ENCODE measurements at regions not wholly inside any gene's neighbourhood (a gene's known extent, or its start where the extent isn't known, plus 50 kb on each side); places are given as distances from the start of the nearest gene placed in this dataset.

DNA sequence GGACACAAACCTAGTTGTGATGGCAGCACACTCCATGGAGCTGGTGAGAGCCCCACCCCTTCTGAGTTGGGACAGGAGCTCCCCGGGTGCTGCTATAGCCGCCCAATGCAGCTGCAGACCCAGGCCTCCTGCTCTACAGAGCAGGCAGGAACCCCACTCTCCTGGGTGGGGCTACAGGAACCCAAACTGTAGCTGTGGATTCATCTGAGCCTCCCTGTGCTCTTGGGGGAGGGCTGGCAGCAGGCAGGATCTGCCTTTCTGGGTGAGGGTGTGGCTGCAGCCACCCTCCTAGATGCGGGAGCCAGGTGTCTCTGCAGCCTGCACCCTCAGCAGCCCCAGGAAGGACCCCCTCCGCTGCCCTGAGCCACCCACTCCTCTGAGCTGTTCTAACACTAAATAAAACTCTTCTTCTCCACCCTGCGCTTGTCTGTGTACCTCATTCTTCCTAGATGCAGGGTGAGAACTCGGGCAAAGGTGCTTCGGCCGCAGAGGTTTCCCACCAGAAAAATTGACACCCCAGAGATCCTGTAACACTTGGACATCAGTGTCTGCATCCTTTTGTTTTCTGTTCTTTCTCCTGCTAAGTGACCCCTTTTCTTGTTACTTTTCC is 55.2 kb upstream of the KIF13A start:
- TF ChIP-seq CTCF (IDR thresholded peaks at IDR 0.05): no peak
- TF ChIP-seq EZH2 (IDR thresholded peaks at IDR 0.05; ENCODE audit: borderline replicate concordance, insufficient read depth, low read depth, low read length, poor library complexity, severe bottlenecking): no peak
